ENCODE measurements at regions not wholly inside any gene's neighbourhood (a gene's known extent, or its start where the extent isn't known, plus 50 kb on each side); places are given as distances from the start of the nearest gene placed in this dataset.

DNA sequence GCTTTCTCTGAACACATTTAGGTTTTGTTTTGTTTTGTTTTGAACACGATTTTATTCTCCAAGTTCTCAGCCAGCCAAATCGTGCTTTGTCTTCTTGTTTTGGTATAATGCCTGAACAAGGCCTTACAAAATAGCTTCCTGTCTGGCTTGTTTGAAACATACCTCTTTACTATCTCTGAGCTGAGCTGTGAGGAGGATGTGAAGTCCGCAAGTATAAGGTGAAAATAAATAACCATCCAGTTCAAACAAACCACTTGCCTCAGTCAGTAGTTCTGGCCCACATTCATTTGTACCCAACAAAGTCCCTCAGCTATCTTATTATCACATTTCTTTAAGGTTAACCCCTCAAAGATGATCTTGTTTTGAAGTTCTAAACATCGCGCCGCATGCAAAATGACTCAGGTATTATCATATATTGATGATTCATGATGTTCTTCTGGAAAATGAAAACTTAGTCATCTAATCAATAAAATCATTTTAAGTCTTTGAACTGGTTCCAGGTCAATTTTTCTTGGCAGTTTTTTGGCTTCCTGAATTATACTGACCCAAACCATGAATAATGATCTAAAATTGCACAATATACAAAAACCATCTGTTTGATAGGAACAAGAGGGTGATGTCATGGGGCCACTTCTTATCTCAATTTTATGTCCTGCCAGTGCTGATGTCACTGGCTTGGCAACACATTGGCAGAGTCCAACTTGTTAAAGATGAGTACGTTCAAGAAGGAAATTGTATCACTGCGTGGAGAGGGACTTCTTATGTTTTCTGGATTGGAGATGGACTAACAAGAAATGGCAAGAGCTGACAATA lies 694.3 kb downstream of the KCNJ2 start:
- TF ChIP-seq EZH2 (IDR thresholded peaks at IDR 0.05; ENCODE audit: low read depth, low read length, severe bottlenecking), result no peak
- no peak for TF ChIP-seq POU5F1 (IDR thresholded peaks at IDR 0.05; ENCODE audit: low read depth, low read length)
- TF ChIP-seq, protein P1, sequence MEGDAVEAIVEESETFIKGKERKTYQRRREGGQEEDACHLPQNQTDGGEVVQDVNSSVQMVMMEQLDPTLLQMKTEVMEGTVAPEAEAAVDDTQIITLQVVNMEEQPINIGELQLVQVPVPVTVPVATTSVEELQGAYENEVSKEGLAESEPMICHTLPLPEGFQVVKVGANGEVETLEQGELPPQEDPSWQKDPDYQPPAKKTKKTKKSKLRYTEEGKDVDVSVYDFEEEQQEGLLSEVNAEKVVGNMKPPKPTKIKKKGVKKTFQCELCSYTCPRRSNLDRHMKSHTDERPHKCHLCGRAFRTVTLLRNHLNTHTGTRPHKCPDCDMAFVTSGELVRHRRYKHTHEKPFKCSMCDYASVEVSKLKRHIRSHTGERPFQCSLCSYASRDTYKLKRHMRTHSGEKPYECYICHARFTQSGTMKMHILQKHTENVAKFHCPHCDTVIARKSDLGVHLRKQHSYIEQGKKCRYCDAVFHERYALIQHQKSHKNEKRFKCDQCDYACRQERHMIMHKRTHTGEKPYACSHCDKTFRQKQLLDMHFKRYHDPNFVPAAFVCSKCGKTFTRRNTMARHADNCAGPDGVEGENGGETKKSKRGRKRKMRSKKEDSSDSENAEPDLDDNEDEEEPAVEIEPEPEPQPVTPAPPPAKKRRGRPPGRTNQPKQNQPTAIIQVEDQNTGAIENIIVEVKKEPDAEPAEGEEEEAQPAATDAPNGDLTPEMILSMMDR (IDR thresholded peaks at IDR 0.05; ENCODE audit: control extremely low read depth in 1 of 3, insufficient read depth in 1 of 3, low read depth in 1 of 3, low read length in 3 of 3), result no peak
- no peak for TF ChIP-seq RXRA (IDR thresholded peaks at IDR 0.05; ENCODE audit: insufficient read depth, low read depth, low read length)
- TF ChIP-seq POLR2A (IDR thresholded peaks at IDR 0.05; ENCODE audit: control extremely low read depth in 1 of 2, low read depth in 2 of 2, low read length in 2 of 2), result no peak
- TF ChIP-seq POLR2AphosphoS5 (IDR thresholded peaks at IDR 0.05; ENCODE audit: low read depth, low read length), result no peak
- TF ChIP-seq KDM5A (IDR thresholded peaks at IDR 0.05; ENCODE audit: low read length), result no peak
- no peak for TF ChIP-seq EP300 (IDR thresholded peaks at IDR 0.05; ENCODE audit: borderline replicate concordance in 1 of 2, low read depth in 2 of 2, low read length in 2 of 2)
- no peak for TF ChIP-seq TEAD4 (IDR thresholded peaks at IDR 0.05; ENCODE audit: low read depth, low read length)
- no peak for TF ChIP-seq MAFK (IDR thresholded peaks at IDR 0.05; ENCODE audit: low read depth, low read length)
- no peak for TF ChIP-seq SAP30 (IDR thresholded peaks at IDR 0.05; ENCODE audit: insufficient read depth, insufficient replicate concordance, low read length)
- TF ChIP-seq RAD21 (IDR thresholded peaks at IDR 0.05 in 1 of 2, conservative IDR thresholded peaks at IDR 0.05 in 1 of 2; ENCODE audit: low read depth in 2 of 2, low read length in 2 of 2), result no peak
- no peak for TF ChIP-seq SRF (IDR thresholded peaks at IDR 0.05; ENCODE audit: low read depth, low read length)
